ENCODE measurements at regions not wholly inside any gene's neighbourhood (a gene's known extent, or its start where the extent isn't known, plus 50 kb on each side); places are given as distances from the start of the nearest gene placed in this dataset.

- H3K36me3 ChIP-seq (ENCODE audit: control insufficient read depth in 2 of 2, extremely low read depth in 1 of 2, insufficient read depth in 2 of 2, low read length in 2 of 2) = no peaks in the 10 kb centered on the region
- H3K9ac ChIP-seq (replicated peaks; ENCODE audit: extremely low read depth, insufficient read depth, low read length) = no peak overlapping the region
- H3K27me3 ChIP-seq (ENCODE audit: control insufficient read depth in 2 of 2, insufficient read depth in 2 of 2, low read length in 2 of 2) = peaks cover 3 to 13% of the 10 kb centered on the region in 2 experiments
- DNase-seq (ENCODE audit: low read depth, low spot score) (no peak), FAIRE-seq (no peak)
- no peaks in the 10 kb centered on the region for H4K20me1 ChIP-seq (replicated peaks; ENCODE audit: control insufficient read depth, extremely low read depth, insufficient read depth, low read length)
- H3K27ac ChIP-seq (ENCODE audit: insufficient read depth, low read depth, low read length) = no peak overlapping the region
- no peak overlapping the region for H3K4me3 ChIP-seq (replicated peaks in 1 of 3; ENCODE audit: insufficient read depth in 1 of 3, low read depth in 1 of 3, low read length in 3 of 3)
- no peaks in the 10 kb centered on the region for H3K9me3 ChIP-seq (replicated peaks; ENCODE audit: control insufficient read depth, insufficient read depth, low read length)
- BruUV-seq (replicated peaks) = no TSS peak
- no peak overlapping the region for H3K4me2 ChIP-seq (ENCODE audit: insufficient read depth, low read length)
- intact Hi-C loops (cut with micrococcal nuclease) = no loop called here
- dilution Hi-C loops (cut with MboI; ENCODE audit: extremely low pct_ligation_motif_present, low sequenced_read_pairs) = no loop called here
- no peaks in the 10 kb centered on the region for H3K79me2 ChIP-seq (ENCODE audit: control insufficient read depth, insufficient read depth, low read length)
- no peak overlapping the region for H2AFZ ChIP-seq (ENCODE audit: low read depth, low read length)
- CTCF ChIA-PET = interaction anchor here (3.8 kb wide), 1 partner anchor 9 kb away, joined by 21 read pairs; no protein-coding TSS in a partner anchor
- POLR2A ChIA-PET = no interaction called here
- no peaks in the 10 kb centered on the region for H3K4me1 ChIP-seq (ENCODE audit: control insufficient read depth, extremely low read depth, insufficient read depth, low read length)
- TF ChIP-seq POLR2AphosphoS5 (IDR thresholded peaks at IDR 0.05; ENCODE audit: insufficient read depth, low read depth, low read length) (no peak), GATA2 (IDR thresholded peaks at IDR 0.05; ENCODE audit: insufficient read depth, insufficient read length, low read depth, low read length) (no peak)
- no peaks in the 10 kb centered on the region for H3K9me1 ChIP-seq (replicated peaks; ENCODE audit: control insufficient read depth, extremely low read depth, insufficient read depth, low read length)
These were observed 59.1 kb upstream of the DAPL1 start for GRCh38 chr2:158735822-158736580.

- intact Hi-C loops (cut with micrococcal nuclease) = no loop called here
- POLR2A ChIA-PET = no interaction called here
- FAIRE-seq = no peak
These were observed 56.8 kb upstream of the DAPL1 start for GRCh38 chr2:158738363-158738762.

More at GRCh38 chr2:158738363-158738762, 56.8 kb upstream of the DAPL1 start:
- Histone ChIP-seq H2AFZ (ENCODE audit: low read depth, low read length) (no peak overlapping the region), H3K9me3 (replicated peaks; ENCODE audit: control insufficient read depth, insufficient read depth, low read length) (no peaks in the 10 kb centered on the region), H3K27ac (ENCODE audit: insufficient read depth, low read depth, low read length) (no peak overlapping the region), H3K9ac (replicated peaks; ENCODE audit: extremely low read depth, insufficient read depth, low read length) (no peak overlapping the region), H3K9me1 (replicated peaks; ENCODE audit: control insufficient read depth, extremely low read depth, insufficient read depth, low read length) (no peaks in the 10 kb centered on the region), H3K36me3 (ENCODE audit: control insufficient read depth in 2 of 2, extremely low read depth in 1 of 2, insufficient read depth in 2 of 2, low read length in 2 of 2) (no peaks in the 10 kb centered on the region), H4K20me1 (replicated peaks; ENCODE audit: control insufficient read depth, extremely low read depth, insufficient read depth, low read length) (no peaks in the 10 kb centered on the region), H3K4me2 (ENCODE audit: insufficient read depth, low read length) (no peak overlapping the region), H3K4me1 (ENCODE audit: control insufficient read depth, extremely low read depth, insufficient read depth, low read length) (no peaks in the 10 kb centered on the region), H3K4me3 (replicated peaks in 1 of 3; ENCODE audit: insufficient read depth in 1 of 3, low read depth in 1 of 3, low read length in 3 of 3) (no peak overlapping the region), H3K79me2 (ENCODE audit: control insufficient read depth, insufficient read depth, low read length) (no peaks in the 10 kb centered on the region), H3K27me3 (ENCODE audit: control insufficient read depth in 2 of 2, insufficient read depth in 2 of 2, low read length in 2 of 2) (peaks cover 3 to 16% of the 10 kb centered on the region in 2 experiments)
- CTCF ChIA-PET = interaction anchor here (1.5 to 1.8 kb wide), 5 partner anchors 8 to 714 kb away, joined by 5 to 6 read pairs (median 5); no protein-coding TSS in a partner anchor
- DNase-seq (ENCODE audit: low read depth, low spot score) = no peak
- no TSS peak for BruUV-seq (replicated peaks)
- no peak for TF ChIP-seq FOS (IDR thresholded peaks at IDR 0.05; ENCODE audit: borderline replicate concordance, insufficient read depth, low read length)
- no peak for TF ChIP-seq MAX (IDR thresholded peaks at IDR 0.05; ENCODE audit: insufficient read depth, insufficient read length)
- TF ChIP-seq POLR2AphosphoS5 (IDR thresholded peaks at IDR 0.05; ENCODE audit: insufficient read depth, low read depth, low read length) = no peak
- TF ChIP-seq EZH2 (IDR thresholded peaks at IDR 0.05; ENCODE audit: borderline replicate concordance, low read depth, low read length, severe bottlenecking) = no peak
- no peak for TF ChIP-seq CTCF (IDR thresholded peaks at IDR 0.05; ENCODE audit: extremely low read depth in 1 of 2, insufficient read depth in 1 of 2, low read depth in 1 of 2, low read length in 2 of 2)
- TF ChIP-seq POLR2A (IDR thresholded peaks at IDR 0.05; ENCODE audit: low read depth, low read length) = no peak
- no peak for TF ChIP-seq JUN (IDR thresholded peaks at IDR 0.05; ENCODE audit: borderline replicate concordance, insufficient read depth, insufficient read length, low read depth)
- TF ChIP-seq MYC (IDR thresholded peaks at IDR 0.05; ENCODE audit: low read depth, low read length) = no peak
- no peak for TF ChIP-seq GATA2 (IDR thresholded peaks at IDR 0.05; ENCODE audit: insufficient read depth, insufficient read length, low read depth, low read length)
- dilution Hi-C loops (cut with MboI; ENCODE audit: extremely low pct_ligation_motif_present, low sequenced_read_pairs) = no loop called here

Measured in endothelial cell of umbilical vein (primary cell).